HuH-7.5 (cell line): ENCODE measurements at regions not wholly inside any gene's neighbourhood (a gene's known extent, or its start where the extent isn't known, plus 50 kb on each side); places are given as distances from the start of the nearest gene placed in this dataset.

Experiments
- DNase-seq: peaks from one replicate; pipeline ENCODE4 v3.0.0; 2011; ENCODE audit warnings: low spot score

GRCh38 chr1:5659606-5660005 lies 332.6 kb downstream of the NPHP4 start:
- DNase-seq = no peak

- no peak for DNase-seq
Measured at GRCh38 chr1:5658340-5659316, 333.6 kb downstream of the NPHP4 start.

- no peak for DNase-seq
Measured at GRCh38 chr1:5651964-5652821, 340.0 kb downstream of the NPHP4 start.

- DNase-seq = no peak
Measured at GRCh38 chr1:5651473-5651872, 340.8 kb downstream of the NPHP4 start.

GRCh38 chr1:5651027-5651410 lies 341.2 kb downstream of the NPHP4 start:
- no peak for DNase-seq

GRCh38 chr1:5650283-5651026 lies 341.8 kb downstream of the NPHP4 start:
- no peak for DNase-seq

GRCh38 chr1:5649795-5650194 lies 342.4 kb downstream of the NPHP4 start:
- DNase-seq = no peak

GRCh38 chr1:5649166-5649551 lies 343.1 kb downstream of the NPHP4 start:
- no peak for DNase-seq

GRCh38 chr1:5648410-5649165 lies 343.6 kb downstream of the NPHP4 start:
- DNase-seq = no peak

- DNase-seq = no peak
Measured at GRCh38 chr1:5647234-5647633, 345.0 kb downstream of the NPHP4 start.

- no peak for DNase-seq
Measured at GRCh38 chr1:5646486-5647149, 345.6 kb downstream of the NPHP4 start.

- DNase-seq = no peak
Measured at GRCh38 chr1:5645929-5646328, 346.3 kb downstream of the NPHP4 start.

GRCh38 chr1:5645135-5645399 lies 347.2 kb downstream of the NPHP4 start:
- DNase-seq = no peak

GRCh38 chr1:5644281-5645134 lies 347.7 kb downstream of the NPHP4 start:
- DNase-seq = no peak

GRCh38 chr1:5643360-5644107 lies 348.7 kb downstream of the NPHP4 start:
- no peak for DNase-seq

GRCh38 chr1:5640845-5641244 lies 351.4 kb downstream of the NPHP4 start:
- DNase-seq = no peak

- DNase-seq = no peak
Measured at GRCh38 chr1:5639106-5639722, 353.0 kb downstream of the NPHP4 start.

GRCh38 chr1:5638582-5638981 lies 353.6 kb downstream of the NPHP4 start:
- no peak for DNase-seq

GRCh38 chr1:5637171-5637570 lies 355.1 kb downstream of the NPHP4 start:
- DNase-seq = no peak
